GM12873 (cell line): ENCODE measurements at regions not wholly inside any gene's neighbourhood (a gene's known extent, or its start where the extent isn't known, plus 50 kb on each side); places are given as distances from the start of the nearest gene placed in this dataset.
A peak's percentile ranks its signal among the peaks of the same experiment; 100 is the strongest.

Experiments used
- TF ChIP-seq, protein P1 (sequence below): IDR thresholded peaks from 2 replicates; pipeline ENCODE4 v1.5.1; 2012; ENCODE audit warnings: low read depth, mild to moderate bottlenecking, moderate library complexity, low read length, control low read depth; ENCODE audit not compliant: insufficient read depth; ENCODE audit errors: missing control alignments

DNA sequence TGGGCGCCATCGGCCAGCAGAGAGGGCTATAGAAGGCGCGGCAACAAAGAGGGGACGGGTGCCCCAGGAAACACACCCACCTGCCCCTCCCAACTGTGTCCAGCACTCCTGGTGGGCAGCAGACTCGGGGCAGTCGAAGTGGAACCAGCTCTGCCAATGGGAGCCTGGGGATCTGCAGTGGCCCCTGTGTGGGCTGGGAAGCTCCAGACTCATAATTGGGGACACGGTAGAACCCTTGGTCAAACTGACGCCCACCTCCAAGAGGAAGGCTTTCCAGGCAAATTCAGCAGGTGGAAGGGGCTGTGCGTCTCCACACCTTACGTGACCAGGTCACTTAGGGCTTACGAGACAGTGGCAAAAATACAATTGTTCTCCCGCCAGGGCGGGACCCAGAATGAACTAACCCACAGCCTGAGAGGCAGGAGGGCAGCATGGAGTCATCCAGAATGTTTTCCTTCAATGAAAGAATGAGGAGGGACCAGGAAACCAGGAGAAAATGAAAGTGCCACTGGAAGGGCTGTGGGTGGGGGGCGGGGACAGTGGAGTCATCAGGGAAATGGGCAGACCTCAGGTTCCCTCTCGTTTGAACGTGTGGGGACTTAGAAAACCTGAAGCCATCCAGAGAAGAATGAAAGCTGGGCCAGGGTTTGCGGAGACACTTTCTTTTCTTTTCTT, 53.2 kb upstream of the SHANK2 start:
- TF ChIP-seq, protein P1, sequence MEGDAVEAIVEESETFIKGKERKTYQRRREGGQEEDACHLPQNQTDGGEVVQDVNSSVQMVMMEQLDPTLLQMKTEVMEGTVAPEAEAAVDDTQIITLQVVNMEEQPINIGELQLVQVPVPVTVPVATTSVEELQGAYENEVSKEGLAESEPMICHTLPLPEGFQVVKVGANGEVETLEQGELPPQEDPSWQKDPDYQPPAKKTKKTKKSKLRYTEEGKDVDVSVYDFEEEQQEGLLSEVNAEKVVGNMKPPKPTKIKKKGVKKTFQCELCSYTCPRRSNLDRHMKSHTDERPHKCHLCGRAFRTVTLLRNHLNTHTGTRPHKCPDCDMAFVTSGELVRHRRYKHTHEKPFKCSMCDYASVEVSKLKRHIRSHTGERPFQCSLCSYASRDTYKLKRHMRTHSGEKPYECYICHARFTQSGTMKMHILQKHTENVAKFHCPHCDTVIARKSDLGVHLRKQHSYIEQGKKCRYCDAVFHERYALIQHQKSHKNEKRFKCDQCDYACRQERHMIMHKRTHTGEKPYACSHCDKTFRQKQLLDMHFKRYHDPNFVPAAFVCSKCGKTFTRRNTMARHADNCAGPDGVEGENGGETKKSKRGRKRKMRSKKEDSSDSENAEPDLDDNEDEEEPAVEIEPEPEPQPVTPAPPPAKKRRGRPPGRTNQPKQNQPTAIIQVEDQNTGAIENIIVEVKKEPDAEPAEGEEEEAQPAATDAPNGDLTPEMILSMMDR: no peak

DNA sequence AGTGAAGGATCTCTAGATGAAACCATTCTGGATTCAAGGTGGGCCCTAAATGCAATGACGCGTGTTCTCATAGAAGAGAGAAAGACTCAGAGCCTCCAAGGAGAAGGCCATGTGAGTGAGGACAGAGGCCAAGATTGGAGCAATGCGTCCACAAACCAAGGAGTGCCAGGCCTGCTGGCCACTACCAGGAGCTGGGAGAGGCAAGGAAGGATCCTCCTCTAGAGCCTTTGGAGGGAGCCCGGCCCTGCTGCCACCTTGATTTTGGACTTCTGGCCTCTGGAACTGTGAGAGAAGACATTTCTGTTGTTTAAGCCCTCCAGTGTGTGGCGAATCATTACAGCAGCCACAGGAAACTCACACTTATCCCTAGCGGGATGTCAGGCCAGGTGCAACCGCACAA, 52.7 kb upstream of the SHANK2 start:
- TF ChIP-seq, protein P1: no peak

DNA sequence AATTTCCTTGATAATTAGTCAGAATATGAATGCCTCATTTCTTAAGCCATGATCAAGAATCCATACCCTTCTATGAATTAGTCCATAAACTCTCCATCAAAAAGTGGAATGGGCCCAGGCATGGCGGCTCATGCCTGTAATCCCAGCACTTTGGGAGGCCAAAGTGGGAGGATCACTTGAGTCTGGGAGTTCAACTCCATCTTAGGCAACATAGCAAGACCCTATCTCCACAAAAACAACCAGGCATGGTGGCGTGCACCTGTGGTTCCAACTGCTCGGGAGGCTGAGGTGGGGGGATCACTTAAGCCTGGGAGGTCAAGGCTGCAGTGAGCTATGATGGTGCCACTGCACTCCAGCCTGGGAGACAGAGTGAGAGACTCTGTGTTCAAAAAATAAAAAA, 52.1 kb upstream of the SHANK2 start:
- TF ChIP-seq, protein P1: no peak

DNA sequence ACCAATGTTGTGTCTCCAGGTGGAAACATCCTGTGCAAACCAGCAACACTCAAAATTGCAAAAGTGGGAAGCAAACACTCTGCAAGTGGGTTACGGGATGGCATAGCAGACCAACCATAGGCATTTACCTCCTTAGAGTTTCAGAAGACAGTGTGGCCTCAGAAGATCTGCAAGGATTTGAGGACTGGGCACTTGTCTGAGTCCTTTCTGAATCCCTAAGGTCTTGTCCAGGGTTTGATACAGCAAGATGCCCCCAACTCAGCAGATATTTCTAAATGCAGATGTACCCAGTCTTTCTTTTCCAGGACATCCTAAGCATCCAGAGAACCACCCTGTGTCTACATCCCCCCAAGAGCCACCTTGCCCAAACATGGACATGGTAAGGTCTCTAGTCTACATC, 51.7 kb upstream of the SHANK2 start:
- TF ChIP-seq, protein P1: no peak

DNA sequence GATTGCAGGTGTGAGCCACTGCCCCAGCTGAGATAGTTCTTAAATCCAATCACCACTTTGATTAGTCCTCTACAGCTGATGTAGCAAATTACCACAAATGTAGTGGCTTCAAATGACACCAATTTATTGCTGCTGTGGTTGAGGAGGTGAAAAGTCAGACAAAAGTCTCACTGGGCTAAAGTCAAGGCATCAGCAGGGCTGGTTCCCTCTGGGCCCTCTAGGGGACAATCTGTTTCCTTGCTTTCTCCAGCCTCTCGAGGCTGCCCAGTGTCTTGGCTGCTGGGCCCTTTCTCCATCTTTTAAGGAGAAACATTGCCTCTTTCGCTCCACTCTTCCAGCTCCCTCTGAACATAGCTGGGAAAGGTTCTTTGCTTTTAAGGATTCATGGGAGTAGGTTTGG, 50.5 kb upstream of the SHANK2 start:
- TF ChIP-seq, protein P1: peak; percentile 23

DNA sequence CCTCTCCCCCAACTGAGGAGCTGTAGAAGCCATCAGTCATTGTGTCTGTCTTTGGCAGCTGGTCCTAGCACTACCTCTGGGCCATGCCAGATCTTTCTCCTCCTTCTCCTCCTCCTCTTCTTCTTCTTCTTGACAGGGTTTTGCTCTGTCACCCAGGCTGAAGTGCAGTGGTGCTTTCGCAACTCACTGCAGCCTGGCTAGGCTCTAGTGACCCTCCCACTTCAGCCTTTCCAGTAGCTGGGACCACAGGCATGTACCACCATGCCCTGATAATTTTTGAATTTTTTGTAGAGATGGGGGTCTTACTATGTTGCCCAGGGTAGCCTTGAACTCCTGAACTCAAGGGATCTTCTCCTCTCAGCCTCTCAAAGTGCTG, 50.1 kb upstream of the SHANK2 start:
- TF ChIP-seq, protein P1: no peak
